ENCODE measurements at regions not wholly inside any gene's neighbourhood (a gene's known extent, or its start where the extent isn't known, plus 50 kb on each side); places are given as distances from the start of the nearest gene placed in this dataset.
"Not testable (repeated sequence)": the region's sequence is repeated elsewhere in the genome, so short reads cannot be mapped to it uniquely, and the experiment has no call there.

GRCh38 chr7:149930374-149931068, 56.8 kb downstream of the ATP6V0E2 start:
- intact Hi-C loops (cut with micrococcal nuclease); DNase-seq; H3K4me3 Mint-ChIP-seq; H3K9me3 Mint-ChIP-seq; H3K27ac Mint-ChIP-seq; CTCF ChIA-PET; H3K4me1 Mint-ChIP-seq (ENCODE audit: low read depth); H3K36me3 Mint-ChIP-seq (ENCODE audit: low read depth); H3K27me3 Mint-ChIP-seq (ENCODE audit: low read depth): not testable (repeated sequence)

DNA sequence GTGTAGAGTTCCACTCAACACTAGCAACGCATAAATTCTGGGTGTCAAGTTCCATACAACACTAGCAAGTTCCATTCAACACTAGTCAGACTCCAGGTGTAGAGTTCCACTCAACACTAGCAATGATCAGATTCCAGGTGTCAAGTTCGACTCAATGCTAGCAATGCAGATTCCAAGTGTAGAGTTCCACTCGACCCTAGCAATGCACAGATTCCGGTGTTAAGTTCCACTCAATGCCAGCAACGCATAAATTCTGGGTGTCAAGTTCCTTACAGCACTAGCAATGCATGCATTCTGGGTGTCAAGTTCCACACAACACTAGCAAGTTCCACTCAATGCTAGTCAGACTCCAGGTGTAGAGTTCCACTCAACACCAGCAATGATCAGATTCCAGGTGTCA, 60.0 kb downstream of the ATP6V0E2 start:
- H3K4me1 Mint-ChIP-seq (ENCODE audit: low read depth); CTCF ChIA-PET; DNase-seq; H3K4me3 Mint-ChIP-seq; intact Hi-C loops (cut with micrococcal nuclease); H3K27me3 Mint-ChIP-seq (ENCODE audit: low read depth); H3K36me3 Mint-ChIP-seq (ENCODE audit: low read depth); H3K27ac Mint-ChIP-seq; H3K9me3 Mint-ChIP-seq: not testable (repeated sequence)

DNA sequence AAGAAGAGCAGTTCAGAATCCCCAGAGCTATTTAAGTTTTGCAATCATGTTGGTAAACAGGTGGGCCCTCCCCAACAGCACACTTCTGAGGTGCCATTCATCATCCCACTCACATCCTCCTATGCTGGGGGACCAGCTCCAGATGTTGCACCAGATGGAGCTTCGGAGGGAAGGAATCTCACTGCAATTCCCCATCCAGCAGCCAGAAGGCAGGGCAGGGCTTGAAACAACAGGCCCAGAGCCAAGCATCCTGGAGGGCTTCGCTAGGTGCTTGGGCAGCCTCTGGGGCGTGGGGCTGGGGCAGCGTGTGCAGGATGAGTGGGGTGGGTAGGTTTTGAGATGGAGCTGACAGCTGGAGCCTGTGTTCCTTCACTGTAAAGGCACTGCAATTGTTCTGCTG, 73.6 kb downstream of the ATP6V0E2 start:
- H3K4me3 Mint-ChIP-seq; H3K9me3 Mint-ChIP-seq; H3K27ac Mint-ChIP-seq; CTCF ChIA-PET; H3K27me3 Mint-ChIP-seq (ENCODE audit: low read depth); DNase-seq; H3K36me3 Mint-ChIP-seq (ENCODE audit: low read depth); H3K4me1 Mint-ChIP-seq (ENCODE audit: low read depth); intact Hi-C loops (cut with micrococcal nuclease): not testable (repeated sequence)

GRCh38 chr7:149948444-149948843, 74.7 kb downstream of the ATP6V0E2 start:
- H3K4me1 Mint-ChIP-seq (ENCODE audit: low read depth); intact Hi-C loops (cut with micrococcal nuclease); H3K27me3 Mint-ChIP-seq (ENCODE audit: low read depth); H3K4me3 Mint-ChIP-seq; H3K36me3 Mint-ChIP-seq (ENCODE audit: low read depth); H3K9me3 Mint-ChIP-seq; H3K27ac Mint-ChIP-seq; DNase-seq: not testable (repeated sequence)
- CTCF ChIA-PET = interaction anchor here (0.7 kb wide), 1 partner anchor 125 kb away, joined by 4 read pairs; no protein-coding TSS in a partner anchor

DNA sequence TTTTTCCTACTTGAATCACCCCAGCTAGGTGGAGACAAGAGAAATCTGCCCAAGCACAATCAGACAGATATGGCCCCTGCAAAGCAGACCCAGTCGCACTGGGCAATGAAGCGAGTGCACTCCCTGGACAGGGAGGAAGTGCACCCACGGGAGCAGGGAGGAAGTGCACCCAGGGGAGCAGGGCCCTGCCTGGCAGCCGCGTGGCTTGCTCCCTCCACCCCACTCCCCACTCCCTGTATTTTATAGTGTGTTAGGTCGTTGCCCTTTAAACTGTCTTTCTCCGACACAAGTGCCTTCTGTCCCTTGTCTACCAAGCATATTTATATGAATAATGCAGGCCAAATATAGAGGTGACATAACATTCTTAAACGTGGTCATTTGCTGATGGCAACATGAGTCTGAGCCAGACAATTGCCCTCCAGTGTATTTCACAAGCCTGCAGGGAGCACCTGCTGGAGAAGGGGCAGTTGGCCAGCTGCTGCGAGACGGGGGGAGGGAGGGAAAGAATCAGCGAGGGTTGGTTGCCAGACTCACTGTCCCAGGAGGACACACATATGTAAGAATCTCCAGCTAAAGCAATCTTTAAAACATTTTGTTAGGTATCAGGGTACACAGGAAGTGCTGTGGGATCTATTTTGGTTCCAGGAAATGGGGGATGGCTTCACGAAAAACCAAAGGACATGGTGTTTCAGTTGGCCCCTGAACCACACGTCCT, 76.3 kb downstream of the ATP6V0E2 start:
- H3K9me3 Mint-ChIP-seq; H3K4me3 Mint-ChIP-seq; intact Hi-C loops (cut with micrococcal nuclease); H3K4me1 Mint-ChIP-seq (ENCODE audit: low read depth); H3K27ac Mint-ChIP-seq; CTCF ChIA-PET; H3K27me3 Mint-ChIP-seq (ENCODE audit: low read depth); H3K36me3 Mint-ChIP-seq (ENCODE audit: low read depth): not testable (repeated sequence)
- DNase-seq = peak; percentile 14

DNA sequence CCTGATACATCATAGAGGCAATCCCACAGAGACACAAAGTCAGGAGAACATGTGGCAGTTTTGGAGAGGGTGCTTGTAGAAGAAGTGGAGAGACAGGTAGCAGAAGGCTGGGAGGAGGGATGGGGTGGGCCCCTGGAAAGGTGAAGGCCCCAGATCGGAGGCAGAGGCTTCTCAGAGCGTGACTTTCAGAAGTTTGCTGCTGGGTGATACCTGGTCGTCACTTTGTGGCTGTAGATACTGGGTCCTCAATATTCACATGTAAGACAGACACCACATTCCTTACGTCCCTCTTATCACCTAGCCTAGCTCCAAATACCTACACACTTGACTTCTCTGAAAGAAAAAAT, 76.8 kb downstream of the ATP6V0E2 start:
- DNase-seq; H3K36me3 Mint-ChIP-seq (ENCODE audit: low read depth); CTCF ChIA-PET; intact Hi-C loops (cut with micrococcal nuclease); H3K27me3 Mint-ChIP-seq (ENCODE audit: low read depth); H3K4me1 Mint-ChIP-seq (ENCODE audit: low read depth); H3K4me3 Mint-ChIP-seq; H3K27ac Mint-ChIP-seq; H3K9me3 Mint-ChIP-seq: not testable (repeated sequence)

DNA sequence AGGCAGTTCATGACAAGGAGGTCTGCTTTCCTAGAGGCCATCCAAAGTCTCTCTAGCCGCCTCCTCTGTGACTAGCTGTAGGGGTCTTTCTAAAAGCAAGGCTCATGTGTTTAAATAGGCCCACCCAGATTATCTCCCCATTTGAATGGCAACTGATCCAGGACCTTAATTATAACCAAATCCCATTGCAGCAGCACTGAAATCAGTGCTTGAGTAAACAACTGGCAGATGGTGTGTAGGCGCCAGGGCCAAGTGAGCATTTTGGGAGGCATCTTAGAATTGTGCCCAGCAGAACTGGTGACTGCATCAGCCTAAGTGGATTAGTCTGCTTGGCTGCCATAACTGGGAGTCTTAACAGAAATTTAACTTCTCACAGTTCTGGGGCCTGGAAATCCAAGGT, 77.8 kb downstream of the ATP6V0E2 start:
- CTCF ChIA-PET, H3K4me3 Mint-ChIP-seq: not testable (repeated sequence)

DNA sequence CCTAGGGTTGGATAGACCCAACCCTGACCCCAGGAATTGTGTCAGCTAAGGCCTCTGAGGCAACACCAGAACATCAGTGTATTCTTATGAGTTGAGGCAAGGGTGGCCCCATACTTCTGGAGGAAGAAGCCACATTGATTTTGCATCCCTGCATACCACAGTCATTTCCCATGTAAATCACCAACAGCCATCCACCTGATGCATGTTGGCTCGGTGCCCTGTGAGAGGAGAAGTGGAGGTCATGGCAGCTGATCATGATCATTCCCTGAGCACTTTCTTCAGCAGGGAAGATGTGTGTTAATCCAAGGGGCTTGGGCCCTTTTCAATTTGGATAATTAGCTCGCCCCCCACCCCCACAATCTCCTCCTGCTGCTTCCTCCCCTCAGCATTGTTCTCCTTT, 85.1 kb downstream of the ATP6V0E2 start:
- DNase-seq; H3K36me3 Mint-ChIP-seq (ENCODE audit: low read depth); CTCF ChIA-PET; H3K4me3 Mint-ChIP-seq; H3K27me3 Mint-ChIP-seq (ENCODE audit: low read depth); intact Hi-C loops (cut with micrococcal nuclease); H3K27ac Mint-ChIP-seq: not testable (repeated sequence)
- H3K9me3 Mint-ChIP-seq = peaks cover 18% of the 10 kb centered on the region
- H3K4me1 Mint-ChIP-seq (ENCODE audit: low read depth) = peaks cover 21% of the 10 kb centered on the region

More for the DNA sequence above, 77.8 kb downstream of the ATP6V0E2 start:
- H3K9me3 Mint-ChIP-seq; DNase-seq; H3K27me3 Mint-ChIP-seq (ENCODE audit: low read depth); H3K36me3 Mint-ChIP-seq (ENCODE audit: low read depth); intact Hi-C loops (cut with micrococcal nuclease); H3K27ac Mint-ChIP-seq; H3K4me1 Mint-ChIP-seq (ENCODE audit: low read depth): not testable (repeated sequence)

GRCh38 chr7:149960863-149961262, 87.1 kb downstream of the ATP6V0E2 start:
- peaks cover 18% of the 10 kb centered on the region for H3K9me3 Mint-ChIP-seq
- DNase-seq = peak; percentile 31
- H3K4me1 Mint-ChIP-seq (ENCODE audit: low read depth) = peaks cover 21% of the 10 kb centered on the region
- H3K27ac Mint-ChIP-seq = peak overlapping the region; percentile 86
- H3K4me3 Mint-ChIP-seq; CTCF ChIA-PET; intact Hi-C loops (cut with micrococcal nuclease); H3K36me3 Mint-ChIP-seq (ENCODE audit: low read depth); H3K27me3 Mint-ChIP-seq (ENCODE audit: low read depth): not testable (repeated sequence)

- H3K4me3 Mint-ChIP-seq; H3K36me3 Mint-ChIP-seq (ENCODE audit: low read depth); CTCF ChIA-PET; intact Hi-C loops (cut with micrococcal nuclease); H3K27me3 Mint-ChIP-seq (ENCODE audit: low read depth): not testable (repeated sequence)
- DNase-seq = peak; percentile 47
- peaks cover 18% of the 10 kb centered on the region for H3K9me3 Mint-ChIP-seq
- H3K27ac Mint-ChIP-seq = peak overlapping the region; percentile 86
- H3K4me1 Mint-ChIP-seq (ENCODE audit: low read depth) = peaks cover 21% of the 10 kb centered on the region
Measured at GRCh38 chr7:149961878-149962277, 88.1 kb downstream of the ATP6V0E2 start.

DNA sequence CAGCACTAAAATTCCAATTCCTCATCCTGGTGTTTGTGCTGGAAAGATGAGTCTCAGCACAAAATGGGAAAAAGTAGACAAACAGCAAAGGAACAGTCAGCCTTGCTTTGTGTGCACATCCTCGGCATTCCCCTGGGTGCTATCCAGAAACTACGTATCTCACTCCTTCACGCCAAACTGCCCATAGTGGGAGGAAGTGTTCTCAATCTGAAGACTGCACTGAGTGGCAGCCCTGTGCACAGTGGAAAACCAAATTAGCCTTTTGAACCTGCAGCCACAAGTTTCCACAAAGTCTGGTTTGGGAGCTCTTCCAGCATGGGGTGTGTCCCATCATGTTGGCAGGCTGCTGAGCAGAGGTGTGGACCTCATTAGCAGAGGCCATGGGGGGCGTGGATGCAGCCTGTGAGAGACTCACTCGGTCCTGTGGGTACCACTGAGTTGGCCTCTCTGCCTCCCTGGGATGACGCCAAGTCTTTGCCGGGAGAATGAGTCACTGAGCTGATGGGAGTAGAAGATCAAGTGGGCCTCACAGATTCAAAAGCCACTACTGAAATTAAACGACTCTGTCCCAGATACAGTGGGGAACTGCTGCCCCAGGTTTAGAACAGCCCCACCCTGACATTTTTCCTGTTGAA, 89.0 kb downstream of the ATP6V0E2 start:
- Mint-ChIP-seq H3K4me1 (ENCODE audit: low read depth) (peaks cover 21% of the 10 kb centered on the region), H3K9me3 (peaks cover 18% of the 10 kb centered on the region), H3K27ac (peak overlapping the region; percentile 53)
- CTCF ChIA-PET; intact Hi-C loops (cut with micrococcal nuclease); DNase-seq; H3K27me3 Mint-ChIP-seq (ENCODE audit: low read depth); H3K36me3 Mint-ChIP-seq (ENCODE audit: low read depth); H3K4me3 Mint-ChIP-seq: not testable (repeated sequence)

- Mint-ChIP-seq H3K4me1 (ENCODE audit: low read depth) (peaks cover 21% of the 10 kb centered on the region), H3K27ac (peak overlapping the region; percentile 36), H3K9me3 (peaks cover 18% of the 10 kb centered on the region)
- CTCF ChIA-PET; DNase-seq; H3K36me3 Mint-ChIP-seq (ENCODE audit: low read depth); intact Hi-C loops (cut with micrococcal nuclease); H3K27me3 Mint-ChIP-seq (ENCODE audit: low read depth); H3K4me3 Mint-ChIP-seq: not testable (repeated sequence)
Measured at GRCh38 chr7:149963985-149964384, 90.2 kb downstream of the ATP6V0E2 start.

GRCh38 chr7:149966444-149966843, 92.7 kb downstream of the ATP6V0E2 start:
- H3K4me1 Mint-ChIP-seq (ENCODE audit: low read depth) = peaks cover 14% of the 10 kb centered on the region
- intact Hi-C loops (cut with micrococcal nuclease); H3K27me3 Mint-ChIP-seq (ENCODE audit: low read depth); CTCF ChIA-PET; H3K36me3 Mint-ChIP-seq (ENCODE audit: low read depth); H3K9me3 Mint-ChIP-seq; H3K27ac Mint-ChIP-seq; DNase-seq; H3K4me3 Mint-ChIP-seq: not testable (repeated sequence)

Data from activated naive CD4-positive, alpha-beta T cell treated with anti-CD3 and anti-CD28 coated beads for 36 hours (primary cell).